ENCODE measurements at regions not wholly inside any gene's neighbourhood (a gene's known extent, or its start where the extent isn't known, plus 50 kb on each side); places are given as distances from the start of the nearest gene placed in this dataset.

DNA sequence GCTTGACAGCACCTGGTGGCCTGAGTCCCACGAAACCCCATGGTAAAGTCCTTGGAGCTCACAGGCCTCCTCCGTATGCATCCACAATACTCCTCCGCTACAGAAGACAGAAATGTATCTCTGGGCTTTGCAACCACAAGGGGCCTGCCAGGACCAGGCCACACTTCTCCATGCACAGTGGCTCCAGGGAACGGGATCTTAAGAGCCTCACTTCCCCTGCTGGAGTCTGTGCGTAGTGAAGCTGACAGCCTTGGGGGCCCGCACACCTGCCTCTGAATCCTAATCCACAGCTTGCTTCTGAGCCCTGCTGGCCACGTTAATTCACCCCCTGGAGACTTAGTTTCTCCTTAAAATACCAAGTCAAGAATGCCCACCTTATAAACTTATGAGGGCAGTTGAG, 125.7 kb downstream of the COPRS start:
- no peak for TF ChIP-seq JUN (IDR thresholded peaks at IDR 0.05; ENCODE audit: low read depth, low read length)
- peak; percentile 35 to 51 (median 38) for TF ChIP-seq CTCF (IDR thresholded peaks at IDR 0.05; ENCODE audit: control extremely low read depth in 1 of 3, insufficient read depth in 1 of 3, low read depth in 1 of 3, low read length in 3 of 3)
- TF ChIP-seq POLR2AphosphoS5 (IDR thresholded peaks at IDR 0.05; ENCODE audit: low read depth, low read length), result no peak
- TF ChIP-seq CREB1 (IDR thresholded peaks at IDR 0.05), result no peak
- TF ChIP-seq POLR2A (IDR thresholded peaks at IDR 0.05; ENCODE audit: control extremely low read depth in 1 of 2, low read depth in 2 of 2, low read length in 2 of 2), result no peak
- no peak for TF ChIP-seq CEBPB (IDR thresholded peaks at IDR 0.05; ENCODE audit: low read depth, low read length)
- TF ChIP-seq ZNF274 (IDR thresholded peaks at IDR 0.05; ENCODE audit: borderline replicate concordance, extremely low read depth, low read length), result no peak

Data from H1 (cell line).